Hypothalamus (tissue), 51 donors: ENCODE measurements at regions not wholly inside any gene's neighbourhood (a gene's known extent, or its start where the extent isn't known, plus 50 kb on each side); places are given as distances from the start of the nearest gene placed in this dataset.

Source experiments
- DNase-seq, 51 donors: peaks; one replicate each; lab custom pipeline; 2025; lab: John Stamatoyannopoulos, UW

- DNase-seq: no peak
These were observed 1201.6 kb upstream of the NUDT12 start for GRCh38 chr5:104764197-104764596.

- DNase-seq: no peak
These were observed 1200.6 kb upstream of the NUDT12 start for GRCh38 chr5:104763216-104763615.

- no peak for DNase-seq
These were observed 1195.3 kb upstream of the NUDT12 start for GRCh38 chr5:104757915-104758314.

- DNase-seq: no peak
These were observed 1193.2 kb upstream of the NUDT12 start for GRCh38 chr5:104755806-104756205.

GRCh38 chr5:104754311-104754995 lies 1191.9 kb upstream of the NUDT12 start:
- no peak for DNase-seq

- DNase-seq: no peak
These were observed 1189.4 kb upstream of the NUDT12 start for GRCh38 chr5:104751969-104752368.

- DNase-seq: no peak
These were observed 1177.3 kb upstream of the NUDT12 start for GRCh38 chr5:104739905-104740304.

- no peak for DNase-seq
These were observed 1176.9 kb upstream of the NUDT12 start for GRCh38 chr5:104739503-104739902.

DNA sequence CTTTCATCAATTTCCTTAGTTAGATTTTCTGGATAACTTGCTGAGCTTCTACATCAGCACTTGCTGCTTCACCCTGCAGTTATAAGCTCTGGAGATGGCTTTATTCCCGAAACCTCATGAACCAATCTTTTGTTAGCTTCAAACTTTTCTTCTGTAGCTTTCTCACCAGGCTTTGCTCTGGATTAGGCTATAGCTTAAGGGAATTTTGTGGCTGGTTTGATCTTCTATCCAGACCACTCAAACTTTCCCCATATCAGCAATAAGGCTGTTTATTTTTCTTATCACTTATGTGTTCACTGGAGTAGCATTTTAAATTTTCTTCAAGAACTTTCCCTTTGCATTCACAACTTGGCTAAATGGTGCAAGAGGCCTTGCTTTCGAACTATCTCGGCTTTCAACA lies 1173.5 kb upstream of the NUDT12 start:
- DNase-seq: no peak

- no peak for DNase-seq
These were observed 1171.5 kb upstream of the NUDT12 start for GRCh38 chr5:104734046-104734445.

DNA sequence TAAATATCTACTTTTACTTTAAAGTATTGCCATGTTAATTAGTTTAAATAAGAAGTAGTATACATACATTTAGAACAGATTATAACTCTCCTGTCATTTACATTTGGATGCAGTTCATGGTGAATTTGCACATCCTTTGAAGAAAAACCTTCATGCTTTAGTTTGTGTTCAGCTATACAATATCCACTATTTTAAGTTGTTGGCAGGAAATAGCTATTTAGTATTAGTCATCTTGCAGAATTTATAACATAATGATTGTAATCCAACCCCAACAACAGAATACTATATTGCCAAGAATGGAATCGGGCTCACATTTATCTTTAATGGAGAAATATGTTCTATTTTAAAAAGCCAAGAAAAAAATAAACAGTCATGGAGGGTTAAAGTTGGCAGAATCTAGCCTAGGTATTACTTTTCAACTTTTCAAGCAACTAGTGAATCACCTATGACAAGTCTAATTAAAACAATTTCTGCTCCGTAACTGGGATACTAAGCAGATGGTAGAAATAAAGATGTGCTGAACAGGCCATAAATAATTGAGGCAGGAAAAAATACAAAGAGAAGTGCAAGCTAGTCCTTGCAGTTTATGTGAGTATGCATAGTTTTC lies 1170.6 kb upstream of the NUDT12 start:
- no peak for DNase-seq

- DNase-seq: no peak
These were observed 1168.7 kb upstream of the NUDT12 start for GRCh38 chr5:104731331-104731730.

- no peak for DNase-seq
These were observed 1145.4 kb upstream of the NUDT12 start for GRCh38 chr5:104708027-104708426.

- DNase-seq: no peak
These were observed 1144.0 kb upstream of the NUDT12 start for GRCh38 chr5:104706600-104706999.

DNA sequence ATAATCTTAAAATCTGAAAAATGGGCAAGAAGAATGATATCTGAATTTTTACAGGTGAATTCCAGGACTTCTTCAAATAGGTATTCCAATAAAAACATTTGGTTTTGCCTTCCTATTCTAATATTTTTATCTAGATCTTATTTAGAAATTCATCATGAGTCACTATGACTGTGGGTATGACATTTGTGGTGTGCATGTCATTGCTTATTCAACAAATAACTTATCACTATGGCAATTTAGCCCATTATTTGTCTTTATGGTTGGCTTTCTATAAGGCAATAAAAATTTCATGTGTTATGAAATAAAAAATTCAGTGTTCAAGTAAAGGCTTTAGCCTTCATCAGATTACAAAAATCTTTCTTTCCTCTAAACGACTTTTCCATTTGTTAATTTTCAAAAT lies 1139.6 kb upstream of the NUDT12 start:
- DNase-seq: no peak

- DNase-seq: no peak
These were observed 1136.8 kb upstream of the NUDT12 start for GRCh38 chr5:104699438-104699837.

DNA sequence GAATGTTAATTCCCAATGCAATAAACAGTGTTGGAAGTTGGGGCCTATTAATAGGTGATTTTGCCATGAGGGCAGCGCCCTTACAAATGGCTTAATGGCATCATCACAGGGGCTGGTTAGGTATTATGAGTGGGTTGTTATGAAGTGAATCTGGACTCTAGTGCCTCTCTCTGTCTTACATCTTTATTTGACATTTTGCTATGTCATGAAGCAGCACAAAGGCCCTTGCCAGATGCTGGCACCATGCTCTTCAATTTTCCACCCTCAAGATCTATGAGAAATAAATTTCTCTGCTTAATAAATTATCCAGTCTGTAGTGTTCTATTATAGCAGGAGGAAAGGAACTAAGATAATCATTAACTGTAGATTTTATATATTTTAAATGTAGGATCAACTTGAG lies 1098.7 kb upstream of the NUDT12 start:
- no peak for DNase-seq

DNA sequence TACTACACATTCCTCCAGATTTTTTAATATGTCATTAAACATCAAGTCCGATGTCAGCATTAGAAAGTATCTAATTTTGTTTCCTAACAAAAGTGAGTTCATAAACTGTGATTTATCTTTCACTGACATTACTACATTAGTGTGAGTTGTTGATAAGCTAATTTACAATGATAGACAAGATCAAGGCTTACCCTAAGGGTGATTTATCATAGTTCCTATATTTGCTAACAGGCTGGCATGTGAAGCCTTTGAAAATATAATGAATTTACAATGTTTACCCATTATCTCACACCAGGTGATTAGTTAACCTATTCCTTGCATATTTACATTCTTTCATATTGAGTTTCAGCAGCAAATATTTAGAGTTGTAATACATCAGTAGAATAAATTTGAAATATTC lies 1096.9 kb upstream of the NUDT12 start:
- DNase-seq: no peak

- no peak for DNase-seq
These were observed 1089.8 kb upstream of the NUDT12 start for GRCh38 chr5:104652271-104652861.

DNA sequence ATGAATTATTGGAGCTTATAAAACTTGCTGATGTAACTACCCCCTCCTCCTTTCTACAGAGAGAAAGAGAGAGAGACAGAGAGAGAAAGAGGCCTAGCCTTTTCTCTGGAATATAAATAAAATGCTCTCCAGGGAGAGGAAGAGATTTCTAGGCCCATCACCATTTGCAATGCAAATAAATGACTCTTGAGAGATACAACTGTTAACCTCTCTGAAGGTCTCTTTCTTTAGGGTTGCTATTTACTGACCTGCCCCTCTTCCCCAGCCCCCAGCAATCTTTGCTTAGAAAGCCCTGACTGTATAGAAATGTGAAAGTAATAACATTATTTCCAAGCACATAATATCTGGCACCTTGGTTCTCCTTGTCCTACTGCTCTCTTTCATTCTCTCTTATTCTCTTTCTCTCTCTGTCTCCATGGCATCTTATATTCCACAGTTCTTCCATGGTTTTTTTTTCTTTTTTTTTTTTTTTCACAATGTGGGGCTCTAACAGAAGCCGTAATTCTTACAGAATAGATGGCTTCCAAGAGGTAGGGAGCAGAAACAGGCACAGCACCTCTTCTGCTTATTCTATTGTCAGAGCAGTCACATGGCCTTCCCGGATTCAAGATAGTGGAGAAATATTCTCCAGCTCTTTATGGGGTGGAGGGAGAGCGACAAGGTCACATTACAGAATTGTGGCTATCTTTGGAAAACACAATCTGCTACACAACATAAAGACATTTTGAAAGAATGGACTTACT lies 1087.9 kb upstream of the NUDT12 start:
- no peak for DNase-seq

DNA sequence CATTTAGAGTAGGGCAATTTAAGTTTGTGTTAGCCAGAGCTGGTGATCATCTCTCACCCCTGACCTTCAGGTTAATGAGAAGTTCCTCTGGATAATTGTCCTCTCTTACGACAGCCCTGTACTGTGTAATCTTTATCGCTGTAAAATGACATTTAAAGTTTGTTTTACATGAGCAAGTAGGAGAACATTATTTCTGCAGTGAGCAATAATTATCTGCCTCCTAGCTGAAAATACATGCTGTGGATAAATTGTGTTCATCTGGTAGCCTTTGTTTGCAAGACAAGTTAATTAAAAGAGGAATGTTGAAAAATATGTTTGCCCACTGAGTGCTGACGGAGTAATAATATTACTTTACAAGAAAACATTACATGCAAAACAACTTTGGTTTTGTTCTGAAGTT lies 1083.8 kb upstream of the NUDT12 start:
- no peak for DNase-seq

DNA sequence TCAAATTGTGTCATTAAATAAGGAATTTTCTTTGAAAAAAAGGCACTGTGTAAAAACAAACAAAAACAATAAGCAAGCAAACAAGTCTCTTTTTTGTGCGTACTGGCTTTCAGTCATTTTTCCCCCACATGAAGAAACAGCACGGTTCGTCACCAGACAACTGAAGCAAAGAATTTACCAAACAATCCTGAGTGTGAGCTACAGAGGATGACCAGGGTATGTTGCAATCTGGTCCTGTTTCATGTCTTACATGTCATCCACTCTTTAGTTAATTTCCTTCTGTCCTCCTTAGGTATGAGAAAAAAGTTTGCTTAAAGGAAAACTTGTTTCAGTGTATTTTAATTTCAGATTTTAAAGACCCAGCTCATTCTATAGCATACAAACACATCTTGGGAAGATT lies 1080.7 kb upstream of the NUDT12 start:
- DNase-seq: no peak
